G401.6 (cell line): ENCODE measurements at regions not wholly inside any gene's neighbourhood (a gene's known extent, or its start where the extent isn't known, plus 50 kb on each side); places are given as distances from the start of the nearest gene placed in this dataset.

ENCODE experiments used
- FAIRE-seq: peaks from 2 replicates; lab custom pipeline; 2012; peaks lifted over from hg19 to GRCh38; lab: Jason Lieb, UNC

- no peak for FAIRE-seq
Measured at GRCh38 chr3:3628676-3629328, 170.4 kb upstream of the LRRN1 start.

GRCh38 chr3:3627114-3627513 is 172.1 kb upstream of the LRRN1 start:
- FAIRE-seq, result no peak

GRCh38 chr3:3625544-3626271 is 173.5 kb upstream of the LRRN1 start:
- no peak for FAIRE-seq

GRCh38 chr3:3619815-3620214 is 179.4 kb upstream of the LRRN1 start:
- FAIRE-seq, result no peak

GRCh38 chr3:3618623-3619022 is 180.6 kb upstream of the LRRN1 start:
- FAIRE-seq, result no peak

GRCh38 chr3:3615533-3615932 is 183.7 kb upstream of the LRRN1 start:
- no peak for FAIRE-seq

- no peak for FAIRE-seq
Measured at GRCh38 chr3:3610581-3611298, 188.5 kb upstream of the LRRN1 start.

GRCh38 chr3:3606321-3606720 is 192.9 kb upstream of the LRRN1 start:
- no peak for FAIRE-seq

GRCh38 chr3:3605226-3605625 is 194.0 kb upstream of the LRRN1 start:
- FAIRE-seq, result no peak

GRCh38 chr3:3603351-3603750 is 195.9 kb upstream of the LRRN1 start:
- no peak for FAIRE-seq

GRCh38 chr3:3600665-3601340 is 198.4 kb upstream of the LRRN1 start:
- FAIRE-seq, result no peak

- FAIRE-seq, result no peak
Measured at GRCh38 chr3:3599016-3599415, 200.2 kb upstream of the LRRN1 start.

GRCh38 chr3:3594986-3595385 is 204.2 kb upstream of the LRRN1 start:
- FAIRE-seq, result no peak

GRCh38 chr3:3589715-3590130 is 209.5 kb upstream of the LRRN1 start:
- FAIRE-seq, result no peak

GRCh38 chr3:3587647-3587972 is 211.6 kb upstream of the LRRN1 start:
- FAIRE-seq, result no peak

GRCh38 chr3:3586843-3587646 is 212.2 kb upstream of the LRRN1 start:
- no peak for FAIRE-seq

GRCh38 chr3:3586336-3586735 is 212.9 kb upstream of the LRRN1 start:
- no peak for FAIRE-seq

- FAIRE-seq, result no peak
Measured at GRCh38 chr3:3579658-3580057, 219.6 kb upstream of the LRRN1 start.

GRCh38 chr3:3578718-3579117 is 220.5 kb upstream of the LRRN1 start:
- no peak for FAIRE-seq

- FAIRE-seq, result no peak
Measured at GRCh38 chr3:3577823-3578222, 221.4 kb upstream of the LRRN1 start.

GRCh38 chr3:3573341-3573740 is 225.9 kb upstream of the LRRN1 start:
- FAIRE-seq, result no peak
